Transverse colon (tissue), 3 donors: ENCODE measurements at regions not wholly inside any gene's neighbourhood (a gene's known extent, or its start where the extent isn't known, plus 50 kb on each side); places are given as distances from the start of the nearest gene placed in this dataset.
"Not testable (repeated sequence)": the region's sequence is repeated elsewhere in the genome, so short reads cannot be mapped to it uniquely, and the experiment has no call there.

Source experiments
- CTCF ChIP-seq, 5 experiments: fragments of 200-600 bp in 3 of 5; fragments of 450-650 bp in 2 of 5; sonication (generic) in 3 of 5; IDR thresholded peaks; 1 replicate in 2 of 5; 2 replicates in 3 of 5; pipeline ENCODE4 v1.5.1; 2016 to 2017; ENCODE audit warnings: antibody characterized with exemption in 5 of 5, inconsistent platforms in 3 of 5, mild to moderate bottlenecking in 2 of 5, moderate library complexity in 1 of 5
- EP300 ChIP-seq: sonication (generic); formaldehyde crosslinking; IDR thresholded peaks from one replicate; pipeline ENCODE4 v1.6.1; 2017; ENCODE audit warnings: antibody characterized with exemption, low read depth
- POLR2A ChIP-seq: fragments of 450-650 bp; IDR thresholded peaks from one replicate; pipeline ENCODE4 v1.6.1; 2016; ENCODE audit warnings: antibody characterized with exemption, mild to moderate bottlenecking, moderate library complexity

- not testable (repeated sequence) for TF ChIP-seq POLR2A; EP300; CTCF (IDR thresholded peaks at IDR 0.05)
These were observed 83.2 kb upstream of the LPCAT1 start for GRCh38 chr5:1606951-1607350.
